ENCODE measurements at regions not wholly inside any gene's neighbourhood (a gene's known extent, or its start where the extent isn't known, plus 50 kb on each side); places are given as distances from the start of the nearest gene placed in this dataset.
"Not testable (repeated sequence)": the region's sequence is repeated elsewhere in the genome, so short reads cannot be mapped to it uniquely, and the experiment has no call there.

DNA sequence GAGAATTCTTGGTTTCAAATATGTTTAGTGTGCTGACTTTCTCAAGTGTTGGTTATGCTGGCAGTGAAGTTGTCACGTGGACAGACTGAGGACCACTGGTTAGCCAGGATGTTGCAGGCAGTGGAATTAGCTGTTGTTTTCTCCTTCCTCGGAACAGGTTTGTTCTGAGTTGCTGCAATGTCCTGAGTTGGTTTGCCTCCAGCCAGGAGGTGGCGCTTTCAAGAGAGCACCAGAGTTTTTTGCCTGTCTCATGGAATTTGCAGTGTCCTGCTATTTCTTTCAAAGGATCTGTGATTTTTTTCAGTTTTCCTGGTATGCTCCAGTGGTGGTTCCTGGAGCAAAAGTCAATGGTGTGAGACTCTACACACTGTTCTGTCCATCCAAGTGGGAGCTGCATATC, 158.1 kb upstream of the CXorf66 start:
- Histone ChIP-seq H3K27me3 (ENCODE audit: insufficient read depth, low read length) (no peaks in the 10 kb centered on the region), H3K4me1 (ENCODE audit: insufficient read depth, low read length) (no peaks in the 10 kb centered on the region), H2AFZ (ENCODE audit: low read depth, low read length) (no peak overlapping the region), H3K9me3 (ENCODE audit: low read length) (no peaks in the 10 kb centered on the region), H3K36me3 (ENCODE audit: insufficient read depth, low read length) (no peaks in the 10 kb centered on the region), H3K4me3 (ENCODE audit: low read length) (no peak overlapping the region)

DNA sequence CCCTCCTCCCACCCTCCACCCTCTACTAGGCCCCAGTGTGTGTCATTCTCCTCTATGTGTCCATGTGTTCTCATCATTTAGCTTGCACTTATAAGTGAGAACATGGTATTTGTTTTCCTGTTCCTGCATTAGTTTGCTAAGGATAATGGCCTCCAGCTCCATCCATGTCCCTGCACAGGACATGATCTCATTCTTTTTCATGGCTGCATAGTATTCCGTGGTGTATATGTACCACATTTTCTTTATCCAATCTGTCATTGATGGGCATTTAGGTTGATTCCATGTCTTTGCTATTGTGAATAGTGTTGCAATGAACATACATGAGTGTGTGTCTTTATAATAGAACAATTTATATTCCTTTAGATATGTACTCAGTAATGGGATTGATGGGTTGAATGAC, 148.7 kb upstream of the CXorf66 start:
- not testable (repeated sequence) for H3K9me3 ChIP-seq (ENCODE audit: low read length); H3K36me3 ChIP-seq (ENCODE audit: insufficient read depth, low read length); H2AFZ ChIP-seq (ENCODE audit: low read depth, low read length); H3K27me3 ChIP-seq (ENCODE audit: insufficient read depth, low read length); H3K4me3 ChIP-seq (ENCODE audit: low read length)
- peaks cover 31% of the 10 kb centered on the region for H3K4me1 ChIP-seq (ENCODE audit: insufficient read depth, low read length)

DNA sequence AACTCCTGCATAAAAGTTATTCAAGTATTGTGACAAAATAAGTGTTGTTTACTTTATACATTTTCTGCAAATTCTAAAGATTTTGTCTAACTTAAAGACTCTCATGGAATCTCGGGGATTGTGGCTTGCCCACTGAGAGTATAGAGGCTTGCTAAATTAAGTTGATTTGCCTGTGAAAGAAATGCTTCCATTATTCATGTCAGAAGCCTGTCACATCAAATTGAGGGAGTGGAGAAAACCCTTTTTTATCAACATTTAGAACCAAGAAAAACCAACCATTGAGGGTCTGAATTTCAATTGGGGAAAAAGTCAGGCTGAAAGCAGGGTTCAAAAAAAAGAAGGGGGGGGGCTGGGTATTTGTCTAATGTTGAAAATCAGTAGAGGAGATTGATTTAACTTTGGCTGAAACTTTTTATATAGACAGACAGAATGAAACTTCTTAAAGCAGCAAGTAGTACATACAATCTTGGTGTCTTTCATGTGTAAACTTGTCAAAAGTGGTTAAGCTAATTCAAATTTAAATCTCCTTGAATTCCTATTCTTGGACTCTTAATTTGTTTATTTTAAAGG, 144.8 kb upstream of the CXorf66 start:
- H3K27me3 ChIP-seq (ENCODE audit: insufficient read depth, low read length), result no peaks in the 10 kb centered on the region

DNA sequence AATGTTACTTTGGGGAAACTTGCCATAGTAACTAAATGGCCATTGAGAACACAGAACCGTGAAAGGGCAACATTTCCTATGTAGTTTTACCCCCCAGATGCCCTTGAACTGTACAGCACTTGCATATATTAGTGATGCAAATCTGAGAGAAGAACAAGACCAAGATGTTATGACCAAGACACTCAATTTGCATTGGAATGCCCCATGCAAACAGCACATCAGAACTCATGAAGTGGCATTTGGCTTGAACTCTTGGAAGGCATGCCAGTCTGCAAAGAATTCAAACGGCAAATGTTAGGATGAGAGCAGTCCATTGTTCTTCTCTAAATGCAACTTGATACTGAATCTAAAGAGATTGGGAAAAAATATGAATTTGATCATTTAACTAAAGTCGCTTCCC, 139.4 kb upstream of the CXorf66 start:
- H3K27me3 ChIP-seq (ENCODE audit: insufficient read depth, low read length), result no peaks in the 10 kb centered on the region
- no peaks in the 10 kb centered on the region for H3K36me3 ChIP-seq (ENCODE audit: insufficient read depth, low read length)
- H3K9me3 ChIP-seq (ENCODE audit: low read length), result no peaks in the 10 kb centered on the region
- H2AFZ ChIP-seq (ENCODE audit: low read depth, low read length), result no peak overlapping the region
- no peak overlapping the region for H3K4me3 ChIP-seq (ENCODE audit: low read length)
- H3K4me1 ChIP-seq (ENCODE audit: insufficient read depth, low read length), result peaks cover 30% of the 10 kb centered on the region

More for the DNA sequence above, 144.8 kb upstream of the CXorf66 start:
- Histone ChIP-seq H3K9me3 (ENCODE audit: low read length) (no peaks in the 10 kb centered on the region), H3K36me3 (ENCODE audit: insufficient read depth, low read length) (no peaks in the 10 kb centered on the region), H3K4me1 (ENCODE audit: insufficient read depth, low read length) (peaks cover 36% of the 10 kb centered on the region), H3K4me3 (ENCODE audit: low read length) (no peak overlapping the region), H2AFZ (ENCODE audit: low read depth, low read length) (no peak overlapping the region)

DNA sequence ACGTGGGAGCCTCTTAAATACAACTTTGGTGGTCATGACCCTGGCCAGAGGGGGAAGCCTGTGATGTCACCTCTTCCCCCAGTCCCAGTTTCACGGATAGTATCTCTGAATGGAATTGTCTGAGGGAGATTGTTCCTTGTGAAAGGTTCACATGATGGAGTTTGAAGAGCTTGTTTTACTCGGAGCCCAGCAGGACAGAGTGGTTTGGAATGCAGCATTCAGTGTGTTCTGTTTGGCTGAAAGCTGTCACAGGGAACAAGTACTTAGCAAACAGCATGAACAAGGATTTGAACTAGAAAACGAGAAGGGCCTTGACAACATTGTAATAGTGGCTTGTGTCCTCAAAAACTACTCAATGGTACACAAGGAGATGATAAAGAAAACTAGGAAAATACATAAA, 133.9 kb upstream of the CXorf66 start:
- no peaks in the 10 kb centered on the region for H3K9me3 ChIP-seq (ENCODE audit: low read length)
- no peak overlapping the region for H3K4me3 ChIP-seq (ENCODE audit: low read length)
- no peak overlapping the region for H2AFZ ChIP-seq (ENCODE audit: low read depth, low read length)
- H3K4me1 ChIP-seq (ENCODE audit: insufficient read depth, low read length), result peaks cover 31% of the 10 kb centered on the region
- H3K27me3 ChIP-seq (ENCODE audit: insufficient read depth, low read length), result no peaks in the 10 kb centered on the region
- no peaks in the 10 kb centered on the region for H3K36me3 ChIP-seq (ENCODE audit: insufficient read depth, low read length)

DNA sequence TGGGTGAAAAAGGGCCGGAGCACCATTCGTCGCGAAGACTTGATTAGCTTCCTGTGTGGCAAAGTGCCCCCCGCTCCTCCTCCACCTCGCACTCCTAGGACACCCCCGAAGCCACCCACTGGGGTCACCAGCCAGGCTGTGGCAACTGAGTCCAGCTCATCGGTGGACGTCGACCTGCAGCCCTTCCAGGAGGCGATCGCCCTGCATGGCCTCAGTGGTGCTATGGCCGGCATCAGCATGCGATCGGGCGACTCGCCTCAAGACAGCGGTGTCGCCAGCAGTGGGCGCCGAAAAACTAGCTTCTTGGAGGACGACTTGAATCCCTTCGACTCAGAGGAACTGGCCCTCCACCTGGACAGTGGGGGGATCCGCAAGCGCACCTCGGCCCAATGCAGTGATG, 126.8 kb upstream of the CXorf66 start:
- H3K4me3 ChIP-seq (ENCODE audit: low read length), result no peak overlapping the region
- H3K36me3 ChIP-seq (ENCODE audit: insufficient read depth, low read length), result no peaks in the 10 kb centered on the region
- no peaks in the 10 kb centered on the region for H3K9me3 ChIP-seq (ENCODE audit: low read length)
- no peak overlapping the region for H2AFZ ChIP-seq (ENCODE audit: low read depth, low read length)
- H3K4me1 ChIP-seq (ENCODE audit: insufficient read depth, low read length), result peaks cover 39% of the 10 kb centered on the region
- no peaks in the 10 kb centered on the region for H3K27me3 ChIP-seq (ENCODE audit: insufficient read depth, low read length)

DNA sequence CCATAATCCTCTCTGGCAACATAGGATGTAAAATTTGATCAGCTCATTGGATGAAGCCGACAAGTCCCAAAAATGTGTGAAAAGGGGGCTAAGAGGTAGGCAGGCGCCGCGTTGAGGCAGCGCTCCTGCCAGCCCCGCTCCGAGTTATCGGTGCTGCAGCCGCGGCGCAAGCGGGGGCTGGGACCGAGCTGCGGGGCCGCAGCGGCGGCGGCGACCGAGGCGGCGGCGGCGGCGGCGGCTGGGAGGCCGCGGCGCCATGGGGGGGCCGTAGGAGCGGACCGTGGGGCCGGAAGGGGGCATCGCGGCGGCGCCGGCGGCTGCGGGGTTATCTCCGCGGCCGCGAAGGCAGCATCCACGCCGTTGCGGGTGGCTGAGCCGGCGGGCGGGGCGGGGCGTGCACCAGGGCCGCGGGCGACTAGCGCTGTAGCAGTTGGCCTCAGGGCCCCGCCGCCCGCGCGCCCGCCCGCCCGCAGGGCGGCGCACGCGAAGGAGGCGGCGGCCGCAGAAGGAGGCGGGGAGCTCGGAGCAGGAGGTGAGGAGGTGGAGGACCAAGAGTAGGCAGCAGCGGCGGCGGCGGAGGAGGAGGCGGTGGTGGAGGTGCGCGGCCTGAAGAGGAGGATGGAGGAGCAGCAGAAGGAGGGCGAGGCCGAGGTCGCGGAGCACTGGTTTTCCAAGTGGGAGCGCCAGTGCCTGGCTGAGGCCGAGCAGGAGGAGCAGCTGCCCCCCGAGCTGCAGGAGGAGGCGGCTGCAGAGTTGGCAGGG, 126.0 kb upstream of the CXorf66 start:
- no peaks in the 10 kb centered on the region for H3K27me3 ChIP-seq (ENCODE audit: insufficient read depth, low read length)
- no peak overlapping the region for H2AFZ ChIP-seq (ENCODE audit: low read depth, low read length)
- H3K36me3 ChIP-seq (ENCODE audit: insufficient read depth, low read length), result no peaks in the 10 kb centered on the region
- H3K4me1 ChIP-seq (ENCODE audit: insufficient read depth, low read length), result peaks cover 41% of the 10 kb centered on the region
- H3K4me3 ChIP-seq (ENCODE audit: low read length), result peak overlapping the region; percentile 16
- no peaks in the 10 kb centered on the region for H3K9me3 ChIP-seq (ENCODE audit: low read length)

DNA sequence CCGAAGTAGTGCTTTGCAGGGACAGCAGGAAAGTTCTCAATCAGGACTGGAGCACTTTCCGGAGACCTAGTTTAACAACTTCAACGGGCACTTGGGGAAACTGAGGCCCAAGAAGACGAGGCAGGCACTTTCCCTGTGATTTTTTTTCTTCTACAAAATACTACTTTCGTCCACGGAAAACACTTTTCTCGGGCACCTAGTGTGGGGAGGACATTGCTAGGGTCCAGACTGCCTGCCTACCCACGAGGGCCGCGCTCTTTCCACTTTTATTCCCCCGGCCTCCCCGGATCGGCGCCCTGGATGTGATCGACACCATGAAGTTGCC, 125.4 kb upstream of the CXorf66 start:
- Histone ChIP-seq H3K4me1 (ENCODE audit: insufficient read depth, low read length) (peaks cover 41% of the 10 kb centered on the region), H3K9me3 (ENCODE audit: low read length) (no peaks in the 10 kb centered on the region), H3K4me3 (ENCODE audit: low read length) (no peak overlapping the region), H3K27me3 (ENCODE audit: insufficient read depth, low read length) (no peaks in the 10 kb centered on the region), H2AFZ (ENCODE audit: low read depth, low read length) (no peak overlapping the region), H3K36me3 (ENCODE audit: insufficient read depth, low read length) (no peaks in the 10 kb centered on the region)

DNA sequence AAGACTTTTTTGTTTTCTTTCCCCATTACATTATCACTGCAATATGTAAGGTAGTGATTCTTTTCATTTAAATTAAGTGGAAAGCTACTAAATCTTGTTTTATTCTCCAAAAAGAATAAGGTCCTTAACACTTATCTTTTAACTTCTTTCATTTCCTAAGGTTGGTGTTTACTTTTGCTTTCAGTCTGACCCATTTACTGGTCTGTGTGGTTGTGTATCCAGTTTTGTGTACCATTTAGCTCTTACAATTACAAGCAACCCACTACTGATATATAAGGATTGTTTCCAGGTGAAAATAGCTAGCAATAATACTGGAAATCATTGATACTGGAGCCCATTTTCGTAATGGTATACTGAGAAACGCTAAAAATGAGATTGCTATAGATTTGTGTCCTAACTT, 123.1 kb upstream of the CXorf66 start:
- Histone ChIP-seq H3K9me3 (ENCODE audit: low read length) (no peaks in the 10 kb centered on the region), H3K27me3 (ENCODE audit: insufficient read depth, low read length) (no peaks in the 10 kb centered on the region), H2AFZ (ENCODE audit: low read depth, low read length) (no peak overlapping the region), H3K36me3 (ENCODE audit: insufficient read depth, low read length) (no peaks in the 10 kb centered on the region), H3K4me1 (ENCODE audit: insufficient read depth, low read length) (peaks cover 41% of the 10 kb centered on the region), H3K4me3 (ENCODE audit: low read length) (no peak overlapping the region)

DNA sequence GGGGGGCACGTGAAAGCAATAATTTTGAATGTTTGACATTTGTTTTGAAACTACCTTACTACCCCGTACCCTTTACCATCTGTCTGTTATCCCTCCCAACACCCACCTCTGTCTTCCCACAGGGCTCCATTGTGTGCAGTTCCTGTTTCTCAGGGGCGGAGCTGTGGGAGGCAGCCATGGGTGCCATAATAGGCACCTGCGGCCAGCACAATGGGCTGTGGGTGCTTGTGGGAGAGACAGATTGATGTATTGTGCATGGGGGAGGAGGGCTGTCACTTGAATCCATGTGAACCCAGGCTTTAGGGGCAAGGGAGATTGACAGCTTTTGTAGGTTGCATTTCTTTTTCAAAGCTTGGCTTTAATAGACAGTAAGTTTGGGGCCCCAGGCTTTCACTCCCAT, 122.6 kb upstream of the CXorf66 start:
- no peaks in the 10 kb centered on the region for H3K9me3 ChIP-seq (ENCODE audit: low read length)

DNA sequence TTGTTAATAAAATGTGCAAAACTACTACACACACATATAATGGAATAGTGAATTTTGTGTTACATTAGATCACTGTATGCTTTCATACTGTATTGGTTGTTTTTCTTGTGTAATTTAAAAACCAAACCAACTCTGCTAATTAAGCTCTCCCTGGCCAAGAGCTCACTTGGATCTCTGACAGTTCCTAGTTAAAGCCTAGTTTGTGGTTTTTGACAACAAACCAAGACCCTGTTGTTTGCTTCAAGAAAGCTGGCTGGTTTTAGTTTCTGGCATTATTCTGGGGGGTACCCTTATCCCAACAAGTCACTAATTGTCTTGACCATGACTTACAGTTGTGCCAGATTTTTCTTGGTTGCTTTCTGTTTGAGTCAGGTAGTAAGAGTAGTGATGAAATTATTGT, 121.4 kb upstream of the CXorf66 start:
- H3K4me1 ChIP-seq (ENCODE audit: insufficient read depth, low read length), result peaks cover 41% of the 10 kb centered on the region
- H3K9me3 ChIP-seq (ENCODE audit: low read length), result no peaks in the 10 kb centered on the region
- H3K27me3 ChIP-seq (ENCODE audit: insufficient read depth, low read length), result no peaks in the 10 kb centered on the region
- no peaks in the 10 kb centered on the region for H3K36me3 ChIP-seq (ENCODE audit: insufficient read depth, low read length)
- no peak overlapping the region for H2AFZ ChIP-seq (ENCODE audit: low read depth, low read length)
- H3K4me3 ChIP-seq (ENCODE audit: low read length), result no peak overlapping the region

More for the DNA sequence above, 122.6 kb upstream of the CXorf66 start:
- H2AFZ ChIP-seq (ENCODE audit: low read depth, low read length), result no peak overlapping the region
- no peaks in the 10 kb centered on the region for H3K27me3 ChIP-seq (ENCODE audit: insufficient read depth, low read length)
- no peaks in the 10 kb centered on the region for H3K36me3 ChIP-seq (ENCODE audit: insufficient read depth, low read length)
- H3K4me3 ChIP-seq (ENCODE audit: low read length), result no peak overlapping the region
- H3K4me1 ChIP-seq (ENCODE audit: insufficient read depth, low read length), result peaks cover 41% of the 10 kb centered on the region

DNA sequence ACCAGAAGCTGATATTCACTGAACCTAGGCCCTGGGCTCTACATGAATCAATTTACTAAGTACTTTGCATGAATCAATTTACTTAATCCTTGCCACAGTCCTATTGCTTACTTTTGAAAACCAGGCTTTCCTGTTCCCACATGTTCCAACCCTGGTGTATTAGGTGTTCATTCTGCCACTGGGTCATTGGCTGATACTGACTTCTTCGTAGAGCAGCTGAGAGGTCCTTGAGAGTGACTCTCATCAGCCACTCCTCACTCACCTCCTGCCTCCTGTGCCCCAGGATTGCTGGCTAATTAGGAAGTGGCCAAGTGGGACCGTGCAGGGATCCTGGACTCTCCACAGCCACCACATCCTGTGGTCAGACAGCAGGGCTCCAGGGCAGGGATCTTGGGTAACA, 109.5 kb upstream of the CXorf66 start:
- H3K9me3 ChIP-seq (ENCODE audit: low read length); H3K4me3 ChIP-seq (ENCODE audit: low read length); H3K27me3 ChIP-seq (ENCODE audit: insufficient read depth, low read length); H3K36me3 ChIP-seq (ENCODE audit: insufficient read depth, low read length); H2AFZ ChIP-seq (ENCODE audit: low read depth, low read length); H3K4me1 ChIP-seq (ENCODE audit: insufficient read depth, low read length): not testable (repeated sequence)

DNA sequence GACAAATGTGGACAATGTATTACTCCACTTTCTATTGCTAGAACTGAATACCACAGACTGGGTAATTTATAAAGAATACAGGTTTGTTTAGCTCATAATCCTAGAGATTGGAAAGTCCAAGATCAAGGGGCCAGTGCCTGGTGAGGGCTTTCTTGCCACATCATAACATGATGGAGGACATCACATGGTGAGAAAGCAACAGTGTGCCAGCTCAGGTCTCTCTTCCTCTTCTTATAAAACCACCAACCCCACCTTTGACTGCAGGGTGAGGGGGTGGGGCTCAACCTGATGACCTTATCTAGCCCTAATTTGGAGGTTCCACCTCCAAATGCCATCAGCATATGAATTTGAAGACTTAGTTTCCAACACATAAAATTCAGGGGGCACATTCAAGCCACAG, 105.7 kb upstream of the CXorf66 start:
- no peaks in the 10 kb centered on the region for H3K4me1 ChIP-seq (ENCODE audit: insufficient read depth, low read length)
- no peaks in the 10 kb centered on the region for H3K27me3 ChIP-seq (ENCODE audit: insufficient read depth, low read length)
- H3K36me3 ChIP-seq (ENCODE audit: insufficient read depth, low read length), result no peaks in the 10 kb centered on the region
- H3K4me3 ChIP-seq (ENCODE audit: low read length), result no peak overlapping the region
- no peaks in the 10 kb centered on the region for H3K9me3 ChIP-seq (ENCODE audit: low read length)
- no peak overlapping the region for H2AFZ ChIP-seq (ENCODE audit: low read depth, low read length)

Data from neuron (in vitro differentiated cells).